NCI-H524 treated with DMSO at 0.1 percent for 48 hours (cell line): ENCODE measurements at regions not wholly inside any gene's neighbourhood (a gene's known extent, or its start where the extent isn't known, plus 50 kb on each side); places are given as distances from the start of the nearest gene placed in this dataset.
"Not testable (repeated sequence)": the region's sequence is repeated elsewhere in the genome, so short reads cannot be mapped to it uniquely, and the experiment has no call there.

ENCODE experiments used
- DNase-seq: peaks from one replicate; lab custom pipeline; 2025; lab: John Stamatoyannopoulos, UW

DNA sequence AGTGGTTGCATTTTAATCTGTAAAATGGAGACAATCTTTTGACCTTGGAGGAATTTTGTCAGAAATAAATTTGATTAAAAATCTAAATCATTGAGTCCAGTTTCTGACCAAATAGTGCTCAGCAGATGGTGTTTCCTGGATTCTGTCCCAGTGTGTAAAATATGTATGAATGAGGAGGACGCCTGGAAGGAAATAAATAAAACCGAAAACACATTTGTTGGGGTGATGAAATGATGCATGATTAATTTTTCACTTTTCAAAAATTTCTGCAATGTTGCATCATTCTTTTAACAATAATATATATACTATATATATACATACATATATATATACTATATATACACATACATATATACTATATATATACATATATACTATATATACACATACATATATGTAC lies 261.1 kb upstream of the TRIB2 start:
- no peak for DNase-seq

DNA sequence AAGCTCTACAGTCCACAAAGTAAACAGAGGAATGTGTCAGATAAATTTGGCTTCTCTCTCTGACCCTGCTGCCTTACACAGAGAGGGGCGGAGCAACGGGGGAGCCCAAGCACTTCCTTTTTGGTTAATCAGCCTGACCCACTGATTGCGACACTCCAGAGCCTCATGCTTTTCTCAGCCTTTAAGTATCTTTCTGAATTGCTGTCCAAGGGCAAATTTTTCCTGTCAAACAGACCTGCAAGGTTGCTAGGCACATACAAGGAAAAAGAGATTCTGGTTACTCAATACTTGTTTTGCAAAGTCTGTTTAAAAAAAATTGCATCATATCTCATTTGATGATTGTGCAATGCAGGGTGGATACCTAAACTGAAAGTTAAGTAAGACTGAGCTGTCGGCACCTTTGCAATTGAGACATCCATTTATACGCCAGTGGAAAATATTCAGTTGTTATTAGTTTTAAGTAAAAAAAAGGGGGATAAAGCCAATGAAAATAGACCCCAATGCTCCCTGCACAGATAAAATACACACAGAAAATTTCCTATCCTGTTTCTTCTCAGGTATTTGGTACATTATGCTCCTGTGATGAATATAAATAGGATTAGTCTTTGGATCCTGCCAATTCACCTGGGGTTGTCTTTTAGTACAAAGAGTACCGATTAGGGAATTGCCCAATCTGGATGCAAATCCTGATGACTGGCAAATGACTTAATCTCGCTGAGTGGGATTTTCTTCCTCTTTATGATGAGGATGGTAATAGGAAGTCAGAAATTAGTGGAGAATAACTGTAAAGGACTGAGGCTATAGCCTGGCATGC lies 260.2 kb upstream of the TRIB2 start:
- no peak for DNase-seq

DNA sequence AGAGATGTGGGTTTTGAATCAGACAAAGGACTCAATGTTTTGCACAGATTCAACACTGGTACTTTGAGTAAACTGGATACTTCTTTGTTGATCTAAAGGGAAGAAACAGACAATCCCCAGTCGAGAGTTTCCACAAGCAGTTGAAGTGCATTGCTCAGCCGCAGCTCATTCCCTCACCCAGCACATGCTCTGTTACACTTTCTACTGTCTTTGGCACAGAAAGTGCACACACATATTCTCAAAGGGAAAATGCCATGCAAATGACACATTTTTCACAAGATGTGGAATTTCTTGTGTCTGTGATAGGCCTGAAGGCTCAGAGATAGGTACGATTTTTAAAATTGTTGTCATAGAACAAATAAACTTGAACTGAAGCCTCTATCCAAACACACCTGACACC lies 258.9 kb upstream of the TRIB2 start:
- no peak for DNase-seq

DNA sequence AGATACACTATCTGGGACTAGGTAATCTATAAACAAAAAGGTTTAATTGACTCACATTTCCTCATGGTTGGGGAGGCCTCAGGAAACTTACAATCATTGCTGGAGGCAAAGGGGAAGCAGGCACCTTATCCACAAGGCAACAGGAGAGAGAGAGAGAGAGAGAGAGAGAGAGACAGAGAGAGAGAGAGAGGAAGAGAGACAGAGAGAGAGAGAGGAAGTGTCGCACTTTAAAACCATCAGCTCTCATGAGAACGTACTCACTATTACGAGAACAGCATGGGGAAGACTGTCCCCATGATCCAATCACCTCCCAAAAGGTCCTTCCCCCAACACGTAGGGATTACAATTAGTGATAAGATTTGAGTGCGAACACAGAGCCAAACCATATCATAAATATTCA lies 253.5 kb upstream of the TRIB2 start:
- no peak for DNase-seq

DNA sequence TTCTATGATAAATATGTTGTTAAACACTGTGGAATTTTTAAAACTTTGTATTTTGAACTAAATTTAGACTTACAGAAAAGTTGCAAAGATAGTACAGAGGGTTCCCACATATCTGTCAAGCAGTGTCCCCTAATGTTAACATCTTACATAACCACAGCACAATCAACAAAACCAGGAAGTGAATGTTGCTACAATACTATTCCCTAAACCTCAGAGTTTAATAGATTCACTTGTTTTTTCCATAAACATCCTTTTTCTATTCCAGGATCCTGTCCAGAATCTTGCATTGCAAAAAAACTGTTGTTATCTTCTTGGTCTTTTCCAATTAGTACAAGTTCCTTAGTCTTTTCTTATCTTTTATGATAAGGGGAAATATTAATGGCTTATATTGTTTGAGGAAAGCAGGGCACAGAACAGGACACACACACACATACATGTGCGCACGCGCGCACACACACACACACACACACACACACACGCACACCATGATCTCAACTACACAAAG lies 251.1 kb upstream of the TRIB2 start:
- DNase-seq, result no peak

DNA sequence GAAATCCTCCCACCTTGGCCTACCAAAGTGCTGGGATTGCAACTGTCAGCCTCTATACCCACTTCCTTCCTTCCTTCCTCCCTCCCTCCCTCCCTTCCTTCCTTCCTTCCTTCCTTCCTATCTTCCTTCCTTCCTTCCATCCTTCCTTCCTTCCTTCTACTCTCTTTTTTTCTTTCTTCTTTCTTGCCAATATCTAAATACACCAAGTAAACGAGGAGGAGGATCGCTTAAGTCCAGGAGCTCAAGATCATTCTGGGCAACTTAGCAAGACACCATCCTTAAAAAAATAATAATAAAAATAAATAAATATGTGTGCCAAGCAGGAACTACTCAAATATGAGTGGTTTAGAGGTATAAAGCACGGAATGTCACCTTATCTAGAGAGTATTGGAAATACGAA lies 249.4 kb upstream of the TRIB2 start:
- DNase-seq, result no peak

DNA sequence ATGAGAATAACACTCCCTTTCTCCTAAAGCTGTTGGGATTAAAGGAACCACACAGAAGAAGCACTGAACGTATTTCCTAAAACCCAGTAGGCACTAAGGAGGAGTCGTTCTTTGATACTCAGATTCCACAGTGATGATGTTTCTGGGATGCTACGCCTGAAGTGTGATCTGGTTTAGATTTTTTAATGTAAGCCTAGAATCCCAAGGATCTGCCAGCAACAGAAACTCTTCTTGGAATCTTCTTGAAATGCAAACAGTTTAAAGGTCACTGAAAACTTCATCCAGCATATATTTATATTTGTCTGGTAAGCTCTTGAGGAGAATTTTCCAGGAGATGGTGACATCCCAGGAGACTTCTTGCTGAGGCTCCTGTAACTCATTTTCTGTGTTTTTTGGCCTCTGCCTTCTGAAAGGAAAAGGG lies 247.6 kb upstream of the TRIB2 start:
- no peak for DNase-seq

DNA sequence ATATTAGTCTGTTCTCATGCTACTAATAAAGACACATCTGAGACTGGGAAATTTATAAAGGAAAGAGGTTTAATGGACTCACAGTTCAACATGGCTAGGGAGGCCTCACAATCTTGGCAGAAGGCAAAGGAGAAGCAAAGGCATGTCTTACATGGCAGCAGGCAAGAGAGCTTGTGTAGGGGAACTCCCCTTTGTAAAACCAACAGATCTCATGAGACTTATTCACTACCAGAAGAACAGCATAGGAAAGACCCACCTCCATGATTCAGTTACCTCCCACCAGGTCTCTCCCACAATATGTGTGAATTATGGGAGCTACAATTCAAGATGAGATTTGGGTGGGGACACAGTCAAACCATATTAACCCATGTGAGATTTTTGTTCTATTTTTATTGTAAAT lies 244.5 kb upstream of the TRIB2 start:
- DNase-seq, result not testable (repeated sequence)

DNA sequence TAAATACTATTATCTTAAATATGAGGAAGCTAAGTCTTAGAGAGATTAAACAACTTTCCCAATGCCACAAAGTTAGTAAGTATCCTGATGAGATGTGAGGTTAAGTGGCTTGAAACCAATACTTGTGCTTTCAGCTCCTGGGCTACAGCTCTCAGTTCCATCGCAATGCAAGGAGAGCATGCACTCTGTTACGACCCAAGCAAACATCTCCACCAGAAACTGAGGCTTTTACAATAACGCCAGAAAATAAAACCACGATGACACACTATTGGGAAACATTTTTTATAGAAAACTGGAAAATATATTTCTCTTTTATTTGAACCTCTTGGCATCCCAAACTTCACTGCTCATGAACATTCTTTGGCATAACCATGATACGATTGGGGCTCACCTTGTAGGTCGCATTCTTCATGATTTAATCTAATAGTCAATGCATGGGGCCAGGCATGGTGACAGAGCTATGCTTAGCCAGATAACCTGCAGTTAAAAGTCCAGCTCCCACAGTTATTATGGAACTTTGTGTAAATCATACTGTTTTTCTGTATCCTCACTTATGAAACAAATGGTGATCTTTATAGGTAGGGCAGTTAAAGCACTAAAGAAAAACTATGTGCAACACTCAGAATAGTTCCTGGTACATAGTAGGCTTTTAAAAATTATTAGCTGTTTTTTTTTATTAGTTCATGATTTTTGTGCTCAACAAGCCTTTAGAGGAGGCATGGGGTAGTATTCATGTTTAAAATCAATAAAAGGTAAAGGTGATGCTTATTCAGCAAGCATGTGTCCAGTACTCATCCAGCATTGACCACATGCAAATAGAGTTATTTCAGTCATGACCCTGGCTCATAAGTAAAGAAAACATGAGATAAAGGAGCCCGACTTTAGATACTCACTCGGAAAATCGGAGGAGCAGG lies 238.3 kb upstream of the TRIB2 start:
- DNase-seq, result no peak

DNA sequence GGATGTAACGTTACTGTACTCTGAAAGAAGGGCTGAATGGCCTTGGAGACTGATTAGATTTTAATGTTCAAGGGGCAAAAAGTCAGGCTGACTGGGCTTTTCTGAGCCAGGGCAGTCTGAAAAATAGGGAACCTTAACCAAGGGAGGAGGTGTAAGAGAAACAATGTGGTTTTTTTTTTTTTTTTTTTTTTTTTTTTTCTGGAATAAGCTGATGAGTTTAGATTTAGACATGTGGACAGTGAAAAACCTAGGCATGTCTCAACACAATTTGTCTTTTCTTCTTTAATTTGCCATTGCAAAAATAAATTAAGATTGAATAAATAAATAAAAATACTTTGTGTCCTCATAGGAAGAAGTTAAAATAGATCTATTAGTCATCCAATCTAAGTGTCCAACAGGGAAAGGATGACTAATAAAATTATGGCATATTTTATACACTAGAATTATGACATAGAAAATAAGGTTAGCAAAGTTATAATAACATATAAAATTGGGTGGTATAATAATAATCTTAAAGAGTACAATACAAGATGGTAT lies 237.6 kb upstream of the TRIB2 start:
- DNase-seq, result no peak

DNA sequence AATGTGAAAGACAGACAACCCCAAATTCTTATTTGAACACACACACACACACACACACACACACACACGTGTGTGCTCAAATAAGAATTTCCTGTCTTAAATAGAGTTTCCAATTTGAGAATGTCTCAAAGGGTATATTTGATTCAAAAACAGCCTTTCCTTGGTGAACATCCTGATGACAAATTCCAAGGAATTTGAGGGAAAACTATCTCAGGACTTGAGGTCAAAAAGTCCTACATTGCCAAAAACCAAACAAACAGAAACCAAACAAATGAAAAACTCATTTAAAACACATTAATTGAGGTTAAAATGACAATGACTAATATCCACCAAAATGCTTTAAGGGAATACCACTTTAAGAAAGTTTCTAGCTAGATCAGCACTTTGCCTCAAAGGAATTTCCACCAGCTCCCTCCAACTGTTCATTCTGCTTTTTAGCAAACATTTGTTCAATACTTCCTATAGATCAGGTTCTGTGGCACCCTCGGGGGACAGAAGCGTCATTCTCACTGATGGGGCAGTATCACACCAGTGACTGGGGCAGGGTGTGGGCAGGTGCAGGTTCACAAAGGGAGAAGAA lies 232.1 kb upstream of the TRIB2 start:
- DNase-seq, result no peak

DNA sequence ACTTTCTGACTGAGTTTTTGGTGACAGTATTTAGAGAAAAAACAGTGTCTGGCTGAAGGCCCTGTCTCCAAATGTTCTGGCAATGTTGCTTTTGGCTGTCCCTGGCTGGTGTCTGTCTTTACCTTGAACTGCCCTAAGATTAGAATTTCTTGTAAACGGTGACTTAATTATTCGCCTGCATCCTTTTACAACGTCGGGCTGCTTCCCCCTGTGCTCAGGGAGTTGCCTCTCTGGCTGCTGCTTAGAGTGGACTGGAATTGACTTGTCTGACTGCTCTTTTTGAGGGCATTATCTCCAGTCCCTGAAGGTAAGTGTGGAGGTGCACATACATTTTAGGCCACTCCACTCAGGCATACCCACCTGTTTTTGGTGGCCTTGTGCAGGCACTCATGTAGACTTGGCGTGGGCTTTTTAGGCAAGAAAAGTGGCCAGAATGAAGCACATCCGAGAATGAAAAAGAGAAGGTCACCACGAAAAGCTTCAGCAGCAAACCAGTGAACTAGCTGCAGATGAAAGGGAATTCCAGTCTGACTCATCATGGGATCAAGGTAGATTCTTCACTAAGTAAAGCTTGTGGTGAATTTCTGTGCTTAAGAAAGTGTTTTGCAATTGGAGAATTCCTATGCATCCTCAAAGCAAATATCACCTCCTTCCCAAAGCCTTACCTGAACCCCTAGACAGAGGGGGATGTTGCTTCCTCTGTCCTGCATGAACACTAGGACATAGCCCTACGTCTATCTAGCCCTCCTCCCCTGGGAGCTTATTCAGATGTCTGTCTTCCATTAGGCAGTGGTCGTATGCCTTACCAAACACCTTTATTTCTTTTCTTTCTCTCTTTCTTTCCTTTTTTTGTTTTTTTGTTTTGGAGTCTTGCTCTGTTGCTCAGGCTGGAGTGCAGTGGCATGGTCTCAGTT lies 230.3 kb upstream of the TRIB2 start:
- DNase-seq, result no peak

DNA sequence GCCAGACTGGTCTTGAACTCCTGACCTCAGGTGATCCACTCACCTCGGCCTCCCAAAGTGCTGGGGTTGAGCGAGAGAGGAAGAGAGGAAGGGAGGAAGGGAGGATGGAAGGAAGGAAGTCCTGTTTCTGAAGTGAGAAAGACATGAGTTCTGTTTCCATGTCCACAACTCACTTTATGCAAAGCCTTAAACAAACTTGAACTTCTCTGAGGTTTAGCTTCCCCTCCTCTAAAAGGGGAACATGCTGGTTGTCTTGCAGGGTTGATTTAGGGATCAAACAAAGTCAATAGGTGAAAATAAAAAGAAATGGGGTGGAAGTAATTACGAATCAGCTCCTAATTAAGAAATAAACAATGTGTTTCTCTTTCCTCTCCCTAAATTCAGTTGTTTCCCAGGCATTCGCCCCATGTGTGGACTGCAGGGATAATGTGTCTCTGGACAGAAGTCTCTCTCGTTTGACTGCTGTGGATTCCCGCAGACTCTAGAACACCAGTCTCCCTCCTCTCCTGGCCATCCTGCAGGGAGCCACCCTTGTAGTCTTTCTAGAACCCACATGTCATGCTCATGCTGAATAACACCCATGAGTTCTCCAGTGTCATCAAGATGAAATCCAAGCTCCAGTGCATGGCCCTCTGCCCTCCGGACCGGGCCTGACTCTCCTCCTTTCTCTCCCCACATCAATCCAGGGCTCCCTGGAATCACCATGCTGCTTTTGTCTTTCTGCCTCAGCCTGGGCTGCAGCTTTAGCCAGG lies 229.3 kb upstream of the TRIB2 start:
- no peak for DNase-seq

DNA sequence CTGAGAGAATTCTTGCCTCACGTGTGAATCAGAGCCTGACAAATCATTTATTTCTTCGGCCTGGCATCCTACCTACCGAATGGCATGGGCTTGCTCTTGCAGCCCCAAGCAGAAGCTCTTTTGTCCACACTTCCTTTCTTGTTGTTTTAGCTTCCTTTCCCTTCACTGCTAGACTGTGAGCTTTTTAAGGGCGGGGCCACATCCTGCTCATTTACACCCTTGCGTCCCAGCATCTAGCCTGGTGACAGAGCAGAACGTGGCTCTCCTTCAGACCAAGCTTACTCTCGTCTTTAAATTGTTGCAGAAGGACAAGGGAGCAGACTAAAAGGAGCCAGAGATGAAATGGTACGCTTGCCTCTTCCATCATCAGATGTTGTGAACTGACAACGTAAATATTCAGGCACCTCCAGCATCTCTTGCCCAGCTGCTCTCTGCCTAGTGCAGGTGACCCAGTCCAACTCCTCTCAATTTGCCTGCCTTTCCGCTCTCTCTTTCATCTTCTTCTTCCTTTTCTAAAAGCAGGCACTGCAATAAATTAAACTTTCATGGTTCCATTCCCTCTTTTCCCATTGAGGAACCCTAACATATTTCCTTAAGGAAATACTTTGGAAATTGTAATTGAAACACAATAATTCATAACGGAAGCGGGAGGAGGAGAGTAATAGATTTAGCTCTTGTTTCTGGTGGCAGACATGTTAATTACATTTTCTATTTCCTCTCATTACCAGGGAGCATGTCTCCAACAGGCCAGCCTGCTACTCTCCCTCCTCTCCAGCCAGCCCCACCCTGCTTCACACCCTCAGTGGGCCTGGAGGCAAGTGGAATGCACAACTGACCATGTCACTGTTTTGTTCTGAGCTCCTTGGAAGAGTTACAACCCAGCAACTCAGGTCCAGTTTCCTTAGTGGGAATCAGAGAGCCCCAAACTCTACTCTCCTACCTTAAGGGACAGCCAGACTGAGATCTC lies 228.1 kb upstream of the TRIB2 start:
- DNase-seq, result no peak

DNA sequence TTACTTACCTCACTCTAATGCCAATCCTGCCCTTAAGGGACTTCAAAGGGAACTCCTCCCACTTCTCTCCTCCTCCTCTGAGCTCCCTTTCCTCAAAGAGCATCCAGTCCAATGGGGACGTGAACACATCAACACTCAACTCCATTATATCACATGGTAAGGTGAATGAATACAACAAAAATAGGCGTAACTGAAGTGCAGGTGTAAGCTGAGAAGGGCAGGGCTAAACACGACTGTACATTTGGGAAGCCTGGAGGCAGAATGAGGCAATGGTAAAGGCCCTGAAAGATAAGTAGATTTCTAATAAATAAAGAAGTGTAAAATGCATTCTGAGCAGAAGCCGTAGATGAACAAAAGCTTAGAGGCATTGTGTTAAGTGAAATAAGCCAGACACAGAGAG lies 226.1 kb upstream of the TRIB2 start:
- no peak for DNase-seq

DNA sequence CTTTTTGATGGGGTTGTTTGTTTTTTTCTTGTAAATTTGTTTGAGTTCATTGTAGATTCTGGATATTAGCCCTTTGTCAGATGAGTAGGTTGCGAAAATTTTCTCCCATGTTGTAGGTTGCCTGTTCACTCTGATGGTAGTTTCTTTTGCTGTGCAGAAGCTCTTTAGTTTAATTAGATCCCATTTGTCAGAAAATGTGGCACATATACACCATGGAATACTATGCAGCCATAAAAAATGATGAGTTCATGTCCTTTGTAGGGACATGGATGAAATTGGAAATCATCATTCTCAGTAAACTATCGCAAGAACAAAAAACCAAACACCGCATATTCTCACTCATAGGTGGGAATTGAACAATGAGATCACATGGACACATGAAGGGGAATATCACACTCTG lies 224.4 kb upstream of the TRIB2 start:
- DNase-seq, result not testable (repeated sequence)

DNA sequence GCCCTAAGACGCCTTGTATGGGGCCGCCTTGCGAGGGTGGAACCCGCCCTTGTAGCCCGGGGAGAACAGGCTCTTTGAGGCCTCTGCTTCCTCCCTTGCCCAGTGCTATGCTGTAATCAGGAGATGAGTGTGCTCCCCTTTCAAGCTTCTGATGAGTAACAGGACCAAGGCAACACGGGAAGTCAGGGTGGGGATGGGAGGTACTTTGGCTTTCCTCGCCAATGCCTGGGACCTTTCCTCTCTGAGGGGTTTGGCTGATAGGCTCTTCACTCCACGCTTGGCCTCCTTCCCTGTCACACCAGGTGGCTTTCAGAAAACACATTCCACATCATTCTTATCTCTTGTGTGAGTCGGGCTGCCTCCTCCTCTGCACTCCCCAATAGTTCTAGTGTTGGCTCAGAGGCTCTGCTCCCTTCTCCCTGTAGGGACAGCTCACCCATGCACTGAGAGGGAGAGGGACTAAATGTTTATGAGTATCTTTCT lies 223.7 kb upstream of the TRIB2 start:
- no peak for DNase-seq

DNA sequence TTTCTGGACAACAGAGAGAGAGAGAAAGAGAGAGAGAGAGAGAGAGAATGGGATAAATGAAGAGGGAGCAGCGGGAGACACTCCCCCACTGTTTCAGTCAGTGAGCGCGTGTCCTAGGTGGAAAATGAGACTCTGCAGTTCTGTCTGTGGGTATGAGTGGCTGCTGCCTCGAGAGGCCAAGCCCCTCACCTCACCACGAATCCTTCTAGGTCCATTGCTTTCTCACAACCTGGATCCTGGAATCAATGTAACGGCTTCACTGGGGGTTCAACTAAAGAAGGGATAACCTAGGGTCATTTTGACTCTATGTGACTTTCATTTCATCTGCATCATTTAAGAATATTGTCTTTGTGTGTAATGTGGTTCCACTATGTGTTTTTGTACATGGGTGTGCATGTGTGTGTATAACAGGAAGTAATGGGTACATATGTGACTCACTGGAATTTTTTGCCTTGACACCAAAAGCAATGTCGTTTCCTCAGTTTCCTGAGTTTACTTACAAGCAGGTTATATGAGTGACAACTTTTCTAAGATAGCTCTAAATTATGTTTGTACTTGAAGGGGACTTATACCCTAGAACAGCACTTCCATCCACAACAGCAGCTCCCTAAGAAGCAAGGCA lies 221.4 kb upstream of the TRIB2 start:
- no peak for DNase-seq

DNA sequence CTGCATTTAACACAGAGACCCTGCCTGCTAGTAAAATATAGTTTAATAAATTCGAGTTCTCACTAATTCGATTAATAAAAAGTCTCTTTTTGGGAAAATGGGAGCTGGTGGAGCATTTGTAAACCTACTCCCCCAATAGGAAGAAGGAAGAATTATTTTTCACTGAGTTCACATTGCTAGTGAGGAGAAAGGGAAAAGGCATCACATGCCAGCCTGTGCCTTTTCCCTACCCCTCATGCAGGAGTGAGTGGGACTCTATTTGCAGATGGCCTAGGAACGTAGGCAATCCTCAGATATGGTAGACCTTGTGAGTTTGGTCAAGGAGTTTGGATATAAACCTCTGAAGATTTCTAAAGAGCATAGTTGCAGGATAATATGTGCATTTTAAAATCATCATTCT lies 218.4 kb upstream of the TRIB2 start:
- no peak for DNase-seq
